DOHH2 (cell line): ENCODE measurements at regions not wholly inside any gene's neighbourhood (a gene's known extent, or its start where the extent isn't known, plus 50 kb on each side); places are given as distances from the start of the nearest gene placed in this dataset.

Experiments used
- H3F3A ChIP-seq: fragments of 200-600 bp; sonication (generic), shearing (Covaris generic); 2 replicates; pipeline ENCODE4 v1.6.0; 2016; ENCODE audit warnings: antibody characterized with exemption, mild to moderate bottlenecking; ENCODE audit not compliant: control insufficient read depth, insufficient read depth
- H3K27ac ChIP-seq: fragments of 200-600 bp; sonication (generic); 2 replicates; pipeline ENCODE4 v1.5.1; 2014; ENCODE audit warnings: low read depth, mild to moderate bottlenecking, low read length, moderate library complexity
- H3K27me3 ChIP-seq: fragments of 200-600 bp; sonication (generic); 2 replicates; pipeline ENCODE4 v1.6.1; 2014; ENCODE audit warnings: mild to moderate bottlenecking, low read length, mixed read lengths; ENCODE audit not compliant: control insufficient read depth
- H3K36me3 ChIP-seq: fragments of 200-600 bp; sonication (generic); 2 replicates; pipeline ENCODE4 v1.6.1; 2014; ENCODE audit warnings: mild to moderate bottlenecking, low read length, moderate library complexity, mixed read lengths; ENCODE audit not compliant: control insufficient read depth
- H3K4me1 ChIP-seq: fragments of 200-600 bp; sonication (generic); 2 replicates; pipeline ENCODE4 v1.6.1; 2014; ENCODE audit warnings: mild to moderate bottlenecking, low read length, mixed read lengths; ENCODE audit not compliant: control insufficient read depth
- H3K4me2 ChIP-seq: fragments of 200-600 bp; sonication (generic); 2 replicates; pipeline ENCODE4 v1.6.0; 2014; ENCODE audit warnings: mild to moderate bottlenecking, low read length, moderate library complexity
- H3K4me3 ChIP-seq: fragments of 200-600 bp; sonication (generic); 2 replicates; pipeline ENCODE4 v1.5.1; 2014; ENCODE audit warnings: mild to moderate bottlenecking, low read length, mixed read lengths
- H3K79me2 ChIP-seq: fragments of 200-600 bp; sonication (generic); 2 replicates; pipeline ENCODE4 v1.6.1; 2014; ENCODE audit warnings: mild to moderate bottlenecking, low read length, mixed read lengths; ENCODE audit not compliant: control insufficient read depth
- H3K9me2 ChIP-seq: fragments of 200-600 bp; sonication (generic); replicated peaks from 2 replicates; pipeline ENCODE4 v1.6.1; 2014; ENCODE audit warnings: mild to moderate bottlenecking, low read length, mixed read lengths; ENCODE audit not compliant: control insufficient read depth
- H3K9me3 ChIP-seq: fragments of 200-600 bp; sonication (generic); 2 replicates; pipeline ENCODE4 v1.6.1; 2014; ENCODE audit warnings: antibody characterized with exemption, low read length, mixed read lengths; ENCODE audit not compliant: control insufficient read depth, insufficient read depth
- H4K20me1 ChIP-seq: fragments of 200-600 bp; sonication (generic); 2 replicates; pipeline ENCODE4 v1.6.0; 2014; ENCODE audit warnings: low read depth, mild to moderate bottlenecking, antibody characterized with exemption, low read length, moderate library complexity; ENCODE audit not compliant: control insufficient read depth, insufficient read depth
- CTCF ChIP-seq: fragments of 200-600 bp; sonication (generic); IDR thresholded peaks from one replicate; pipeline ENCODE4 v1.5.1; 2014; ENCODE audit warnings: antibody characterized with exemption, mild to moderate bottlenecking, low read depth, low read length; ENCODE audit not compliant: poor library complexity, severe bottlenecking
- EZH2phosphoT487 ChIP-seq: fragments of 200-600 bp; sonication (generic); IDR thresholded peaks from 2 replicates; pipeline ENCODE4 v1.6.1; 2017; ENCODE audit warnings: borderline replicate concordance, mild to moderate bottlenecking, antibody characterized with exemption, low read length, moderate library complexity, mixed read lengths

- Histone ChIP-seq H3F3A (no peaks in the 10 kb centered on the region), H3K4me2 (no peak overlapping the region), H4K20me1 (no peaks in the 10 kb centered on the region), H3K27me3 (no peaks in the 10 kb centered on the region), H3K4me1 (no peaks in the 10 kb centered on the region), H3K79me2 (no peaks in the 10 kb centered on the region), H3K9me2 (no peaks in the 10 kb centered on the region), H3K27ac (no peak overlapping the region), H3K36me3 (no peaks in the 10 kb centered on the region), H3K4me3 (no peak overlapping the region), H3K9me3 (no peaks in the 10 kb centered on the region)
- no peak for TF ChIP-seq EZH2phosphoT487
- no peak for TF ChIP-seq CTCF
Observed at GRCh38 chr3:152971880-152972279, 136.9 kb downstream of the P2RY1 start.

GRCh38 chr3:152973575-152973974 lies 138.6 kb downstream of the P2RY1 start:
- Histone ChIP-seq H3K9me2 (no peaks in the 10 kb centered on the region), H3K27me3 (no peaks in the 10 kb centered on the region), H3K36me3 (no peaks in the 10 kb centered on the region), H3K9me3 (no peaks in the 10 kb centered on the region), H3F3A (no peaks in the 10 kb centered on the region), H3K4me1 (no peaks in the 10 kb centered on the region), H3K79me2 (no peaks in the 10 kb centered on the region), H3K27ac (no peak overlapping the region), H4K20me1 (no peaks in the 10 kb centered on the region), H3K4me3 (no peak overlapping the region), H3K4me2 (no peak overlapping the region)
- TF ChIP-seq EZH2phosphoT487, result no peak
- TF ChIP-seq CTCF, result no peak

GRCh38 chr3:152976239-152976638 lies 141.3 kb downstream of the P2RY1 start:
- Histone ChIP-seq H4K20me1 (no peaks in the 10 kb centered on the region), H3F3A (no peaks in the 10 kb centered on the region), H3K36me3 (no peaks in the 10 kb centered on the region), H3K27ac (no peak overlapping the region), H3K79me2 (no peaks in the 10 kb centered on the region), H3K27me3 (no peaks in the 10 kb centered on the region), H3K4me3 (no peak overlapping the region), H3K4me1 (no peaks in the 10 kb centered on the region), H3K9me3 (no peaks in the 10 kb centered on the region), H3K4me2 (no peak overlapping the region), H3K9me2 (no peaks in the 10 kb centered on the region)
- no peak for TF ChIP-seq CTCF
- TF ChIP-seq EZH2phosphoT487, result no peak

- TF ChIP-seq CTCF, result no peak
- TF ChIP-seq EZH2phosphoT487, result no peak
- no peaks in the 10 kb centered on the region for H3K9me3 ChIP-seq
- H3K79me2 ChIP-seq, result no peaks in the 10 kb centered on the region
- no peaks in the 10 kb centered on the region for H3K36me3 ChIP-seq
- H3K9me2 ChIP-seq, result no peaks in the 10 kb centered on the region
- no peaks in the 10 kb centered on the region for H3F3A ChIP-seq
- no peaks in the 10 kb centered on the region for H4K20me1 ChIP-seq
- no peaks in the 10 kb centered on the region for H3K4me1 ChIP-seq
- no peak overlapping the region for H3K4me2 ChIP-seq
- H3K27me3 ChIP-seq, result no peaks in the 10 kb centered on the region
- H3K4me3 ChIP-seq, result no peak overlapping the region
- no peak overlapping the region for H3K27ac ChIP-seq
Observed at GRCh38 chr3:152977366-152977765, 142.4 kb downstream of the P2RY1 start.
